ENCODE measurements at regions not wholly inside any gene's neighbourhood (a gene's known extent, or its start where the extent isn't known, plus 50 kb on each side); places are given as distances from the start of the nearest gene placed in this dataset.

GRCh38 chr21:19577381-19577780 lies 1173.8 kb upstream of the TMPRSS15 start:
- TF ChIP-seq POLR2AphosphoS5 (IDR thresholded peaks at IDR 0.05) (no peak), EP300 (IDR thresholded peaks at IDR 0.05) (no peak), POLR2A (IDR thresholded peaks at IDR 0.05) (no peak)
- TF ChIP-seq, protein P1, sequence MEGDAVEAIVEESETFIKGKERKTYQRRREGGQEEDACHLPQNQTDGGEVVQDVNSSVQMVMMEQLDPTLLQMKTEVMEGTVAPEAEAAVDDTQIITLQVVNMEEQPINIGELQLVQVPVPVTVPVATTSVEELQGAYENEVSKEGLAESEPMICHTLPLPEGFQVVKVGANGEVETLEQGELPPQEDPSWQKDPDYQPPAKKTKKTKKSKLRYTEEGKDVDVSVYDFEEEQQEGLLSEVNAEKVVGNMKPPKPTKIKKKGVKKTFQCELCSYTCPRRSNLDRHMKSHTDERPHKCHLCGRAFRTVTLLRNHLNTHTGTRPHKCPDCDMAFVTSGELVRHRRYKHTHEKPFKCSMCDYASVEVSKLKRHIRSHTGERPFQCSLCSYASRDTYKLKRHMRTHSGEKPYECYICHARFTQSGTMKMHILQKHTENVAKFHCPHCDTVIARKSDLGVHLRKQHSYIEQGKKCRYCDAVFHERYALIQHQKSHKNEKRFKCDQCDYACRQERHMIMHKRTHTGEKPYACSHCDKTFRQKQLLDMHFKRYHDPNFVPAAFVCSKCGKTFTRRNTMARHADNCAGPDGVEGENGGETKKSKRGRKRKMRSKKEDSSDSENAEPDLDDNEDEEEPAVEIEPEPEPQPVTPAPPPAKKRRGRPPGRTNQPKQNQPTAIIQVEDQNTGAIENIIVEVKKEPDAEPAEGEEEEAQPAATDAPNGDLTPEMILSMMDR (IDR thresholded peaks at IDR 0.05) = no peak

Measured in gastroesophageal sphincter (tissue), 3 donors.